ENCODE measurements at regions not wholly inside any gene's neighbourhood (a gene's known extent, or its start where the extent isn't known, plus 50 kb on each side); places are given as distances from the start of the nearest gene placed in this dataset.

GRCh38 chr21:41612674-41613532, 104.9 kb upstream of the TMPRSS2 start:
- TF ChIP-seq CTCF (IDR thresholded peaks at IDR 0.05) (peak; percentile 57 to 88 (median 76)), POLR2A (IDR thresholded peaks at IDR 0.05) (no peak)

Data from thyroid gland (tissue), 4 donors.